Neural cell (in vitro differentiated cells): ENCODE measurements at regions not wholly inside any gene's neighbourhood (a gene's known extent, or its start where the extent isn't known, plus 50 kb on each side); places are given as distances from the start of the nearest gene placed in this dataset.

Experiments
- H2AFZ ChIP-seq: fragments of 200-600, 300-800 bp; sonication (generic), shearing (Covaris generic); 2 replicates; pipeline ENCODE4 v1.6.0; 2014; ENCODE audit warnings: low read depth, mild to moderate bottlenecking, antibody characterized with exemption, low read length, moderate library complexity
- H3F3A ChIP-seq: fragments of 200-600 bp; shearing (Covaris generic); 2 replicates; pipeline ENCODE4 v1.6.1; 2016; ENCODE audit warnings: mild to moderate bottlenecking, moderate library complexity, mixed read lengths, antibody characterized with exemption, low read length; ENCODE audit not compliant: insufficient read depth, poor library complexity, severe bottlenecking
- H3K27ac ChIP-seq: fragments of 200-600, 300-800 bp; sonication (generic), shearing (Covaris generic); 2 replicates; pipeline ENCODE4 v1.5.1; 2014; ENCODE audit warnings: mild to moderate bottlenecking, low read length, moderate library complexity
- H3K27me3 ChIP-seq: fragments of 300-800, 200-600 bp; sonication (generic), shearing (Covaris generic); 2 replicates; pipeline ENCODE4 v1.6.0; 2014; ENCODE audit warnings: mild to moderate bottlenecking, low read depth, low read length, moderate library complexity; ENCODE audit not compliant: insufficient read depth
- H3K36me3 ChIP-seq: fragments of 300-800, 200-600 bp; sonication (generic), shearing (Covaris generic); 2 replicates; pipeline ENCODE4 v1.5.1; 2014; ENCODE audit warnings: mild to moderate bottlenecking, antibody characterized with exemption, low read length, moderate library complexity; ENCODE audit not compliant: insufficient read depth
- H3K4me2 ChIP-seq: fragments of 300-800, 200-600 bp; sonication (generic), shearing (Covaris generic); 2 replicates; pipeline ENCODE4 v1.6.0; 2014; ENCODE audit warnings: mild to moderate bottlenecking, low read length
- H3K4me3 ChIP-seq: fragments of 300-800, 200-600 bp; sonication (generic), shearing (Covaris generic); 2 replicates; pipeline ENCODE4 v1.5.1; 2014; ENCODE audit warnings: mild to moderate bottlenecking, low read length, moderate library complexity
- H3K79me2 ChIP-seq: fragments of 200-600 bp; shearing (Covaris generic); replicated peaks from 2 replicates; pipeline ENCODE4 v1.6.0; 2014; ENCODE audit warnings: mild to moderate bottlenecking, low read length, moderate library complexity; ENCODE audit not compliant: insufficient read depth
- H3K9ac ChIP-seq: fragments of 300-800, 200-600 bp; sonication (generic), shearing (Covaris generic); 2 replicates; pipeline ENCODE4 v1.6.1; 2016; ENCODE audit warnings: mild to moderate bottlenecking, low read length, mixed read lengths
- H3K9me2 ChIP-seq: fragments of 200-600 bp; shearing (Covaris generic); 2 replicates; pipeline ENCODE4 v1.6.1; 2016; ENCODE audit warnings: mild to moderate bottlenecking, low read length, mixed read lengths; ENCODE audit not compliant: insufficient read depth
- H3K9me3 ChIP-seq: fragments of 200-600, 300-800 bp; sonication (generic), shearing (Covaris generic); 2 replicates; pipeline ENCODE4 v1.6.1; 2016; ENCODE audit warnings: mild to moderate bottlenecking, mixed run types, low read length, moderate library complexity, mixed read lengths
- H4K20me1 ChIP-seq: fragments of 200-600 bp; shearing (Covaris generic); 2 replicates; pipeline ENCODE4 v1.6.1; 2016; ENCODE audit warnings: mild to moderate bottlenecking, mixed run types; ENCODE audit not compliant: insufficient read depth
- CTCF ChIP-seq: fragments of 450-650 bp; IDR thresholded peaks from 2 replicates; pipeline ENCODE4 v1.5.1; 2014; ENCODE audit warnings: antibody characterized with exemption, mild to moderate bottlenecking, moderate library complexity; ENCODE audit not compliant: poor library complexity, severe bottlenecking
- EP300 ChIP-seq: fragments of 450-650 bp; conservative IDR thresholded peaks from 2 replicates; pipeline ENCODE4 v1.6.1; 2014; ENCODE audit warnings: antibody characterized with exemption, mild to moderate bottlenecking, moderate library complexity; ENCODE audit not compliant: poor library complexity, severe bottlenecking
- EZH2 ChIP-seq: fragments of 200-600, 300-800 bp; shearing (Covaris generic), sonication (generic); IDR thresholded peaks from 2 replicates; pipeline ENCODE4 v1.6.1; 2014; ENCODE audit warnings: antibody characterized with exemption, low read length, borderline replicate concordance, mild to moderate bottlenecking; ENCODE audit not compliant: insufficient read depth, poor library complexity, severe bottlenecking
- MXI1 ChIP-seq: fragments of 450-650 bp; conservative IDR thresholded peaks from 2 replicates; pipeline ENCODE4 v1.6.1; 2014; ENCODE audit warnings: antibody characterized with exemption, mild to moderate bottlenecking; ENCODE audit not compliant: poor library complexity, severe bottlenecking
- POLR2AphosphoS5 ChIP-seq: IDR thresholded peaks from 2 replicates; pipeline ENCODE4 v1.6.1; 2012
- RAD21 ChIP-seq: fragments of 450-650 bp; conservative IDR thresholded peaks from 2 replicates; pipeline ENCODE4 v1.6.1; 2014; ENCODE audit warnings: antibody characterized with exemption, mild to moderate bottlenecking, moderate library complexity
- REST ChIP-seq: IDR thresholded peaks from 2 replicates; pipeline ENCODE4 v1.6.1; 2012; ENCODE audit warnings: borderline replicate concordance
- SMC3 ChIP-seq: fragments of 450-650 bp; conservative IDR thresholded peaks from 2 replicates; pipeline ENCODE4 v1.6.1; 2014; ENCODE audit warnings: antibody characterized with exemption, mild to moderate bottlenecking, moderate library complexity; ENCODE audit not compliant: poor library complexity
- TAF1 ChIP-seq: IDR thresholded peaks from 2 replicates; pipeline ENCODE4 v1.6.1; 2012; ENCODE audit warnings: low read depth

- no peak for TF ChIP-seq MXI1
- TF ChIP-seq EP300 = no peak
- no peak for TF ChIP-seq POLR2AphosphoS5
- TF ChIP-seq TAF1 = no peak
- TF ChIP-seq SMC3 = no peak
- TF ChIP-seq RAD21 = no peak
- TF ChIP-seq EZH2 = no peak
- no peak for TF ChIP-seq CTCF
- TF ChIP-seq REST = no peak
- Histone ChIP-seq H3F3A (no peaks in the 10 kb centered on the region), H3K9me3 (no peaks in the 10 kb centered on the region), H4K20me1 (no peaks in the 10 kb centered on the region), H3K27me3 (no peaks in the 10 kb centered on the region), H3K9me2 (no peaks in the 10 kb centered on the region), H2AFZ (no peak overlapping the region), H3K9ac (no peak overlapping the region), H3K4me2 (no peak overlapping the region), H3K36me3 (no peaks in the 10 kb centered on the region), H3K79me2 (no peaks in the 10 kb centered on the region), H3K27ac (no peak overlapping the region), H3K4me3 (no peak overlapping the region)
Measured at GRCh38 chr15:98111806-98112205, 151.3 kb downstream of the ARRDC4 start.

GRCh38 chr15:98113327-98113726 lies 152.8 kb downstream of the ARRDC4 start:
- Histone ChIP-seq H3F3A (no peaks in the 10 kb centered on the region), H3K9me3 (no peaks in the 10 kb centered on the region), H3K79me2 (no peaks in the 10 kb centered on the region), H4K20me1 (no peaks in the 10 kb centered on the region), H3K36me3 (no peaks in the 10 kb centered on the region), H2AFZ (no peak overlapping the region), H3K27ac (no peak overlapping the region), H3K9ac (no peak overlapping the region), H3K4me3 (no peak overlapping the region), H3K27me3 (no peaks in the 10 kb centered on the region), H3K9me2 (no peaks in the 10 kb centered on the region), H3K4me2 (no peak overlapping the region)
- TF ChIP-seq POLR2AphosphoS5 (no peak), RAD21 (no peak), MXI1 (no peak), REST (no peak)
